ENCODE measurements at regions not wholly inside any gene's neighbourhood (a gene's known extent, or its start where the extent isn't known, plus 50 kb on each side); places are given as distances from the start of the nearest gene placed in this dataset.
"Not testable (repeated sequence)": the region's sequence is repeated elsewhere in the genome, so short reads cannot be mapped to it uniquely, and the experiment has no call there.

GRCh38 chr6:155801046-155801445, 345.4 kb upstream of the NOX3 start:
- DNase-seq = no peak

- not testable (repeated sequence) for DNase-seq
Measured at GRCh38 chr6:155798876-155799275, 343.2 kb upstream of the NOX3 start.

- DNase-seq = no peak
Measured at GRCh38 chr6:155795173-155795796, 339.6 kb upstream of the NOX3 start.

- DNase-seq = no peak
Measured at GRCh38 chr6:155791891-155792290, 336.3 kb upstream of the NOX3 start.

- no peak for DNase-seq
Measured at GRCh38 chr6:155791186-155791585, 335.5 kb upstream of the NOX3 start.

- no peak for DNase-seq
Measured at GRCh38 chr6:155787168-155787567, 331.5 kb upstream of the NOX3 start.

GRCh38 chr6:155786528-155786927, 330.9 kb upstream of the NOX3 start:
- no peak for DNase-seq

- DNase-seq = no peak
Measured at GRCh38 chr6:155782739-155783459, 327.3 kb upstream of the NOX3 start.

- no peak for DNase-seq
Measured at GRCh38 chr6:155782320-155782731, 326.7 kb upstream of the NOX3 start.

- DNase-seq = no peak
Measured at GRCh38 chr6:155779456-155779855, 323.8 kb upstream of the NOX3 start.

- no peak for DNase-seq
Measured at GRCh38 chr6:155778336-155778735, 322.7 kb upstream of the NOX3 start.

GRCh38 chr6:155771822-155772221, 316.2 kb upstream of the NOX3 start:
- no peak for DNase-seq

GRCh38 chr6:155770856-155771255, 315.2 kb upstream of the NOX3 start:
- DNase-seq = no peak

GRCh38 chr6:155770313-155770712, 314.7 kb upstream of the NOX3 start:
- no peak for DNase-seq

GRCh38 chr6:155765275-155766194, 309.9 kb upstream of the NOX3 start:
- no peak for DNase-seq

- DNase-seq = no peak
Measured at GRCh38 chr6:155762649-155763048, 307.0 kb upstream of the NOX3 start.

GRCh38 chr6:155755452-155755851, 299.8 kb upstream of the NOX3 start:
- no peak for DNase-seq

- not testable (repeated sequence) for DNase-seq
Measured at GRCh38 chr6:155748778-155749177, 293.1 kb upstream of the NOX3 start.

GRCh38 chr6:155747491-155747890, 291.9 kb upstream of the NOX3 start:
- no peak for DNase-seq

- no peak for DNase-seq
Measured at GRCh38 chr6:155740781-155741399, 285.3 kb upstream of the NOX3 start.

- no peak for DNase-seq
Measured at GRCh38 chr6:155738602-155739105, 283.0 kb upstream of the NOX3 start.

GRCh38 chr6:155717374-155717773, 261.7 kb upstream of the NOX3 start:
- DNase-seq = no peak

GRCh38 chr6:155710704-155711103, 255.1 kb upstream of the NOX3 start:
- no peak for DNase-seq
